22Rv1 (cell line): ENCODE measurements at regions not wholly inside any gene's neighbourhood (a gene's known extent, or its start where the extent isn't known, plus 50 kb on each side); places are given as distances from the start of the nearest gene placed in this dataset.

ENCODE experiments used
- H3K27ac ChIP-seq: fragments of 450-650 bp; 2 replicates; pipeline ENCODE4 v1.5.1; 2017
- ZFX ChIP-seq: fragments of 450-650 bp; IDR thresholded peaks from 2 replicates; pipeline ENCODE4 v1.6.1; 2017; ENCODE audit warnings: antibody characterized with exemption, borderline replicate concordance
- TF ChIP-seq, protein P1 (sequence below): fragments of 450-650 bp; IDR thresholded peaks from 2 replicates; pipeline ENCODE4 v1.5.1; 2017; ENCODE audit warnings: mild to moderate bottlenecking

DNA sequence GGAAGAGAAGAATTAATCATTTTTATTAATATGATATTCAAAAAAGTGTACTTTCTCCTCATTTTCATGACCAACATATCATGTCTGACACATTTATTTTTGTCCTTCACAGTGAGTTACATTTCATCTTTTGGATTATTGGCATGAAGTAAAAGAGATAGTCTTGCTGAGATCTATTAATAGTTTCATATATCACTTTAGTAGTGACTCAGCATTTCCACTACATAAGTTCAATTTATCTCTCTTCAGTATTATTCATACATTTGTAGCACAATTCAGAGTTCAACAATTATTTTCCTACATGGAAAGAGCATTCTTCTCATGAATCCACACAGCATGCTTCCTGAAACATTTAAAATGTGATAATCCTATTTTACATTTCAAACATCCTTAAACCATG, 1461.1 kb downstream of the TECRL start:
- TF ChIP-seq, protein P1, sequence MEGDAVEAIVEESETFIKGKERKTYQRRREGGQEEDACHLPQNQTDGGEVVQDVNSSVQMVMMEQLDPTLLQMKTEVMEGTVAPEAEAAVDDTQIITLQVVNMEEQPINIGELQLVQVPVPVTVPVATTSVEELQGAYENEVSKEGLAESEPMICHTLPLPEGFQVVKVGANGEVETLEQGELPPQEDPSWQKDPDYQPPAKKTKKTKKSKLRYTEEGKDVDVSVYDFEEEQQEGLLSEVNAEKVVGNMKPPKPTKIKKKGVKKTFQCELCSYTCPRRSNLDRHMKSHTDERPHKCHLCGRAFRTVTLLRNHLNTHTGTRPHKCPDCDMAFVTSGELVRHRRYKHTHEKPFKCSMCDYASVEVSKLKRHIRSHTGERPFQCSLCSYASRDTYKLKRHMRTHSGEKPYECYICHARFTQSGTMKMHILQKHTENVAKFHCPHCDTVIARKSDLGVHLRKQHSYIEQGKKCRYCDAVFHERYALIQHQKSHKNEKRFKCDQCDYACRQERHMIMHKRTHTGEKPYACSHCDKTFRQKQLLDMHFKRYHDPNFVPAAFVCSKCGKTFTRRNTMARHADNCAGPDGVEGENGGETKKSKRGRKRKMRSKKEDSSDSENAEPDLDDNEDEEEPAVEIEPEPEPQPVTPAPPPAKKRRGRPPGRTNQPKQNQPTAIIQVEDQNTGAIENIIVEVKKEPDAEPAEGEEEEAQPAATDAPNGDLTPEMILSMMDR, result no peak
- TF ChIP-seq ZFX, result no peak

DNA sequence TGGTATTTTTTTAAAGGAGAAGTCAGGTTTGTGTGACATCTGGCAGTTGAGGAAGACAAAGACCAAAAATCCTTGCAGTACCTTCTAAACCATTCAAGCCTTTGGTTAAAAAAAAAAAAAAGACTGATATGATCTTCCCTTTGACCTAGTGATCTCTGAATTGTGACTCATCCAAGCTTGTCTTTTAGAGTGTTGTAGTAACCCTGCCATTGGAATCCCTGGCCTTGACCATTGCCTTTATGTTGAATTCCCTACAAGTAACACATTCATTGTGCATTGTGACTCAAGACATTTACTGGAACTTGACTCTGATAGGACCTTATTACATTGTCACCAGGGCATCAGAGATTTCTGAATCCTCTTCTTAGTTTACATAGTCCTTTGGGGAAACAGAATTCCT, 1469.0 kb downstream of the TECRL start:
- H3K27ac ChIP-seq, result no peak overlapping the region
- no peak for TF ChIP-seq ZFX
- TF ChIP-seq, protein P1, result no peak

More for the DNA sequence above, 1461.1 kb downstream of the TECRL start:
- no peak overlapping the region for H3K27ac ChIP-seq

DNA sequence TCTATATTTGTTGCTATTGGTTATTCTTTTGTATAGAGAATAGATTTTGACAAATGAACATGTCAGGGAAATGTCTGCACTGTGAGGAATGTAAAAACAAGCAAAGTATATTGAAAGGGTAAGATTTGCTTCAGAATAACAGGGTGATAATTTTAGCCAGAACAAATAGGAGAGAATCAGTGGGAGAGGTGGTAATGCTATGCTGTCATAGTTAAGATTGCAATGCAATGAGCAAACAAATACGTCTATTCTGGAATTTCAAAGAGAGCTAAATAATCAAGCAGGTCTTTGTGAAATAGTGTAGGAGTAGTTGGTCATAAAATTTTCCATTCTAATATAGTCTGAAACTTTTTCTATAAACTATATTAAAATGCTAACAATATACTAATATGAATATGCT, 1478.4 kb downstream of the TECRL start:
- H3K27ac ChIP-seq, result no peak overlapping the region
- no peak for TF ChIP-seq ZFX
- TF ChIP-seq, protein P1, result no peak

DNA sequence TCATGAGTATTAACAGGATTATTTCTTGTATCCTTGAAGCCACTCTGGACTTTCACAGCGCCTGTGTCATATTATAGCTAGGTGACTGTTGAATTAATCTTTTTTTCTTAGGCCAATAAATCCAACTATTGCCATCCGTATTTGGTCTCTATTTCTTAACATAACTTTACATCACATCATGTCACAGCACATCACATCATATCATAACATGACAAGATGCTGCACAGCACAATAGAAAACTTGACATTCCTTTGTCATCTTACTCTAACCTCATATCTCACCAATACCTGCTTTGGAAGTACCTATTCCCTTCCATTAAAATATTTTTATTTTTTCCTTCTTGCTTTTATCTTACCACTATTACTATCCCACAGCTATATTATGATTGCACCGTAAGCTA, 1480.8 kb downstream of the TECRL start:
- H3K27ac ChIP-seq, result no peak overlapping the region
- no peak for TF ChIP-seq ZFX
- TF ChIP-seq, protein P1, result no peak

DNA sequence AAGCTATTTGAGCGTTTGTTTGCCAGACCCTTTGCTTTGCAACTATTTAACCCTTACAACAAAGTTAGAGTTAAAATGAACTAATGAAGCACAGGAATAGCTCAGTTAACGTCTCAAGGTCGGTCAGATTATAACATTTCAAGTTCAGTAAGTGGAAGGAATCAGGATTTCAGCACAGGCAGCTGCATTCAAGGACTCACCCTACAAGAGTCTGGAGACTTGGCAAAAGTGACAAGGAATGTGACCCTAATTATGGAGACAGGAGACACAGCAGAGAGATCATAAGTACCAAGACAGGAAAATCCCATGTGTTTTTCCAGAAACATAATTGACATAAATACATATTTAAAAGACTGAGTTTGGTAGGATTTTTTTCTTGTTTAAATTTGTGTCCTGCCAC, 1481.7 kb downstream of the TECRL start:
- TF ChIP-seq, protein P1, result no peak
- TF ChIP-seq ZFX, result no peak

DNA sequence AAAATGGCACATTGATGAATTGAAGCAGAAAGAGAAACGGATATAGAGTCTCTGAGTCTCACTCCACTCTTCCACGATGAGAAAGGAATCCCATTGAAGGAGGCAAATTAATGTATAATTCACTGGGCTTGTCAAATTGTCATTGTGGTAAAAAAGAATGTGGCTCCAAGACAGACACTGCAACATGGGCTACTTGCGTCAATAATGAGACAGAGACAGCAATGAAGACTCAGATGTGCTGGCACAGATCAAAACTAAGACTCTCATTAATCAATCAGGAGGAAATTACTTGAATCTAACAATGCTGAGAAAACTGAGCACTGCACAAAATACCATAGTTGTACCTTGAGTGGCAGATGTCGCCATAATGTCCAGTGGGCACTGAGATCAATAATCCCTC, 1485.5 kb downstream of the TECRL start:
- no peak overlapping the region for H3K27ac ChIP-seq
- TF ChIP-seq, protein P1, result no peak
- TF ChIP-seq ZFX, result no peak

More for the DNA sequence above, 1481.7 kb downstream of the TECRL start:
- H3K27ac ChIP-seq, result no peak overlapping the region

DNA sequence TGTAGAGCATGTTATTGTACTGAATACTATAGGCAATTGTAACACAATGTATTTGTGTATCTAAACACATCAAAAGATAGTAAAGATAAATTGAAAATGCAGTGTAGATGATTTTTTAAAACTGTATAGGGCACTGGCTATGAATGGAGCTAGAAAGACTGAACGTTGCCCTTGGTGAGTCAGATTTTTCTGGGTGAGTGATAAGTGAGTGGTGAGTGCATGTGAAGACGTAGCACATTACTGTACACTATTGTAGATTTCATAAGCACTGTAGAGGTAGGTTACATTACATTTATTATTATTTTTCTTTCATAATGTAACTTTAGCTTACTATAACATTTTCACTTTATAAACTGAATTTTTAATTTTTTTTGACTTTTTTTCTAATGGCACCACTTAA, 1491.6 kb downstream of the TECRL start:
- H3K27ac ChIP-seq, result no peak overlapping the region
- TF ChIP-seq, protein P1, result no peak
- TF ChIP-seq ZFX, result no peak

DNA sequence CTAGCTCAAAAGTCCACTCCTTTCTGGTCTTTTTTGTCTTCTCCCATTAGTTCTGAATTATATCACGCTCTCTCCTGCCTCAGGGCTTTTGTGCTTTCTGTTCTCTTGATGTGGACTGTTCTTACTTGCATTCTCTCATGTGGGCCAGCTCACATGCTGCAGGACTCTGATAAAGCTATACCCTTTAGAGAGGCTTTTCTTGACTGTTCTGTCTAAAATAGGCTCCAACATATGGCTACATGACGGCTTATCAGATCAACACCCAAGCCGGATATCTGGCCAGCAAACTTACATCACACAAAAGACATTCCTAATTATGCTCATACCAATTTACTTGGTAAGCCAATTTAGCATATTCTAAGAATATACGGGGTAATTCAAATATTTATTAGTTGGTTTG, 1494.5 kb downstream of the TECRL start:
- H3K27ac ChIP-seq, result no peak overlapping the region
- TF ChIP-seq ZFX, result no peak
- TF ChIP-seq, protein P1, result no peak
